ENCODE measurements at regions not wholly inside any gene's neighbourhood (a gene's known extent, or its start where the extent isn't known, plus 50 kb on each side); places are given as distances from the start of the nearest gene placed in this dataset.
"Not testable (repeated sequence)": the region's sequence is repeated elsewhere in the genome, so short reads cannot be mapped to it uniquely, and the experiment has no call there.

DNA sequence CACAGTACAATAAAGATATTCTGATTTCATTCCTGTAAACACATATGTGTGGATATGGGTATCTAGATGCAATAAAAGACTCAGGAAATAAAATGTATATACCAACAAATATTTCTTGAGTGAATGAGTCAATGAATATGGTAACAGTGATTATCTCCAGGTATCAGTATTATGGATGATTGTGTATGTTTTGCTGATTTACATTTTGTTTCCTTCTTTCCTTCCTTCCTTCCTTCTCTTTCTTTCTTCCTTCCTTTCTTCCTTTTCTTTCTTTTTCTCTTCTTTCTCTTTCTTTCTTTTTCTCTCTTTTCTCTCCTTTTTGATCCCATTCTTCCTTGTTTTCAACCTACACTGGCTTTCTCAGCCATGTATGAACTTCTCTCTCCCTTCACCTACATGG, 85.3 kb upstream of the DLX6 start:
- intact Hi-C loops (cut with DNase I), result no loop called here
- no peak for DNase-seq (ENCODE audit: low spot score)

DNA sequence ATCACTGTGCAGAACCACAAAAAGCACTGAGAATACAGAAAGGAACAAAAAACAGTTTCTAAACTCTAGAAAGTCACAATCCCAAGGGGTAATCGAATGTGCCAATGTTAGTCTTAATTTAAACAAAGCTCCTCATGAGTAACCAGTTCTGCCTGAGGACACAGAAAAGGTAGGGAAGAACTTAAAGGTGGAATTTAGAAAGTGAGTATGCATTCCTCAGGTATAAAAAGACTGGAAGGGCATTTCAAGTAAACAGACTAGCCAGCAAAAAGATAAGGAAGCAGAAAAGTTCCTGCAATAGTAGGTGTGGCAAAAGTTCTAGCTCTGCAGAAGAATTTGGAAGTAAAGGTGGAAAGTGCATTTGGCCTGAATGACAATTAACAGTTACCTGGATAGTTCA, 84.6 kb upstream of the DLX6 start:
- DNase-seq (ENCODE audit: low spot score), result no peak
- intact Hi-C loops (cut with DNase I), result no loop called here

DNA sequence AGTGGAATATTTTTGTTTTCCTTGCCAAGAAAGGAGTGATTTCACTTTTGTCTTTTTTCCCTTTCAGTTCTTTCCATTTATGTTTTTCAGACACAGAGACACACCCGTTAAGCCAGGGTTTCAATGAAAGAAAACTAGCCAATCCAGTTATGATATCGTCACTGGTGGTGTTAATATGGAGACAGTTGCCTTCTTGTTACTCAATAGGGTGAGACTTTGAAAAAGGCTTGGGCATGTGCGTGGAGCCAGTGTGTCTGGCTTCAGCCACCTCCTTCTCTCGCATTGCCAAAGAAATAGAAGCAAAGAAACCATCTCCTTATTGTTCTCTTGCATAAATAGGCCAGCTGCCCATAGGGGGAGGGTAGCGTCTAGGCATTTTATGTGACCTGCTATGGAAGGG, 84.1 kb upstream of the DLX6 start:
- intact Hi-C loops (cut with DNase I), result no loop called here
- no peak for DNase-seq (ENCODE audit: low spot score)

DNA sequence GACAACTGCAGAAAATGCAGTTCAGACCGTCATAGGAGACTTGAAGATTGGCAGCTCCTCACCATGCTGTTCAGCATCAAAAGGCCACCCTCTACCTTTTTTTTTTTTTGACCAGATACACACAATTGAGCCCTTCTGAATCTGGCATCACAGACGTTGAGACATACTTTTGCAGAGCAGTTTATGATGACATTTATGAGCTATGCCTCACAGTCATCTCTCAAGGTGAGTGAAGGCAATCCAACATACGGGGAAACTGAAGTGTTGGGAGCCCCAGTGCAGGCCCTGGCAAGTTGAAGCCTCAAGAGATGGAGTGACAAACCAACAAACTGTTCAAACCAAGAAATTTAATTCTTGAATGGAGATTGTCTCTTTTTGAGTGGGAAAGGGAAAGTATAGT, 83.6 kb upstream of the DLX6 start:
- no peak for DNase-seq (ENCODE audit: low spot score)

DNA sequence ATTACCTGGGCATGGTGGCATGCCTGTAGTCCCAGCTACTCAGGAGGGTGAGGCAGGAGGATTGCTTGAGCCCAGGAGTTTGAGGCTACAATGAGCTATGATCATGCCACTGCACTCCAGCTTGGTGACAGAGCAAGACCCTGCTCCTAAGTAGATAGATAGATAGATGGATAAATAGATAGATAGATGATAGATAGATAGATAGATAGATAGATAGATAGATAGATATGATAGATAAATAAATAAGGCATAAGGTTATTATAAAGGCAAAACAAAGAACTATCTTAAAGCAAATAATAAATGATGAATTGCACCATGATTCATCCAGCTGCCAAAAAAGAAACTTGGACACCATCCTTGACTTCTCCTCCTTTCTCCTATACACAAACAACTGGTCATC, 82.0 kb upstream of the DLX6 start:
- intact Hi-C loops (cut with DNase I); DNase-seq (ENCODE audit: low spot score): not testable (repeated sequence)

More for the DNA sequence above, 83.6 kb upstream of the DLX6 start:
- intact Hi-C loops (cut with DNase I), result no loop called here

DNA sequence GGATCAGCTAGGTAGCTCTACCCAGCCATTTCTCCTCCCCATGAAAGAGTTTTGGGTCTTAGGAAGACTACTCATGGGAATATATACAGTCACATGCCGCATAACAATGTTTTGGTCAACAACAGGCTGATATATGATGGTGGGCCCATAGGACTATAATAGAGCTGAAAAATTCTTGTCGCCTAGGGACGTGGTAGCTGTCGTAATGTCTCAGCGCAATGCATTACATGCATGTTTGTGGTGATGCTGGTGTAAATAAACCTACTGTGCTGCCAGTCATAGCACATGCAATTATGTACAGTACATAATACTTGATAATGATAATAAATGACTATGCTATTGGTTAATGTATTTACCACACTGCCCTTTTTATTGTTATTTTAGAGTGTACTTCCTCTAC, 78.2 kb upstream of the DLX6 start:
- DNase-seq (ENCODE audit: low spot score), result no peak
- intact Hi-C loops (cut with DNase I), result no loop called here

DNA sequence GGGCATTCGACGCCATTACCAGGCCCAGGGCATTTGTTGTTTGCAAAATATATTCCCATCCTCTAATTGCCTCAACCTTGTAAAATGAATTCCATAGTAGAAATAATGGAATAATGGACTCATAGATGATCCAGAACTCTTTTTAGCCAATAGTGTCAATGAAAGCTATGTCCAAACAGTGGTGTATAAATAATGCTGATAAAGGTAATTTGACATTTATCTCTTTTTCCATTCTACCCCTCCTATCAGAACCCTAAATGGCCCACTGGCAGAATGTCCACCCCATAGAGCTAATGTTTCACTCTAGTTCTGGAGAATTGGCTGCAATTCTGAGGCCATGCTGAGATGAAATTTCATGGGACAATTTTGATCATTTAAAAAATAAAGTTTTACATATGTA, 76.4 kb upstream of the DLX6 start:
- intact Hi-C loops (cut with DNase I), result no loop called here
- no peak for DNase-seq (ENCODE audit: low spot score)

DNA sequence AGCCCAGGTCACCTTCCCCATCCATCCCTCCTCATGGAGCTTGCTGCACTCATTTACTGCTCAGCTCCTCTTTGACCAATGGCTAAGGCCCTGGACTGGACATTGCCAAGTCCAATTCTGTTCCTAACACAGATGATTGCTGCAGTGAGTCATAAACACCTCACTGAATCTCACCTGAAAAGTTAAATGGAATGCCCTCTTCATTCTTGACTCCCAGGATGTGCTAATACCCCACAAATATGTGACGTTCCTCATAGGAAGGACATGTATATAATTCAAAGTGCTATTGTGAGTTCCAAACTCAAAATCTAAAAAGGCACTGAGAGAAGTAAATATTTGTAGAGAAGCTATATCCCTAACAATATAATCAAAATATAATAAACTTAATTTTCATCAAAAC, 73.5 kb upstream of the DLX6 start:
- intact Hi-C loops (cut with DNase I), result no loop called here
- DNase-seq (ENCODE audit: low spot score), result no peak

DNA sequence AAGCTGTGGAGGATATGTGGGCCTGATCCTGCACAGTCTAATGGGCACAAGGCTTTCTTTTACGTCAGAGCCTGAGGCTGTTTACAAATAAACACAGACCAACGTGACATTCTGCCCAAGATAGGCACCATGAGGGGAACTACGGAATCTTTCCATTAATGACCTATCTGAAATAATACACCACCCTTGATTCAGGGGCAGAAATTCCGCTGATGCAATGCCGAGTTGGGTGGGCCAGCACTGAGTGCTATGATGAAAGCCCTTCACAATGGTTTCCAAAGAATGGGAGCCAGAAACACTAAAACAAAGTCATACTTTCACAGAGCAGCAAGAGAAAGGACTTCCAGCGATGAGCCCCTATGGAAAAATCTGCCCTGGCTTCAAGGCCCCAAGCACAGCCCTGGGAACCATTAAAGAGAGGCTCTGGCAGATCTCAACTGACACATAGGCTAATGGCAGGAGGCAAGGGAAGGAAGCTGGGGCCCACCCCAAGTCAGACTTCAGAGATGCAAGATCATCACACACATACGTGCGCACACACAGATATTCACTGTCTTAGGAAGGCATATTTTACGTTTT, 72.2 kb upstream of the DLX6 start:
- no peak for DNase-seq (ENCODE audit: low spot score)
- intact Hi-C loops (cut with DNase I), result no loop called here

DNA sequence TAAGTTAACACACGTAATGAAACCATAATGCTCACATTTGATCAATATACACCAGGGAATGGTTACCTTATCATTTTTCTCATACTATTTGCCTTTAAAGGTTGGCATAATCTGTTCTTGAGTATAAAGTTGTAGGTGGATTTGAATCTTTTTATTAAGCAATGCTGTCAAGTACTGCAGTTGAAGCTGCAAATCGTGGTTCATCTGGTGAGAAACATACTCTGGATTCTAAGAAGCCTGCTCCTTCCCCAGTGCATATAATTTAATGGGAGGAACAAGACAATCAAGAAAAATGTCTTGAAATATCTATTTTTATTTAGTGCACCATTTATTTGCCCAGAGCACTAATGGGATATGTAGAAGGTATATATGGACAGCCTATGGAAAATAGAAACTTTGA, 68.7 kb upstream of the DLX6 start:
- no peak for DNase-seq (ENCODE audit: low spot score)
- intact Hi-C loops (cut with DNase I), result no loop called here

DNA sequence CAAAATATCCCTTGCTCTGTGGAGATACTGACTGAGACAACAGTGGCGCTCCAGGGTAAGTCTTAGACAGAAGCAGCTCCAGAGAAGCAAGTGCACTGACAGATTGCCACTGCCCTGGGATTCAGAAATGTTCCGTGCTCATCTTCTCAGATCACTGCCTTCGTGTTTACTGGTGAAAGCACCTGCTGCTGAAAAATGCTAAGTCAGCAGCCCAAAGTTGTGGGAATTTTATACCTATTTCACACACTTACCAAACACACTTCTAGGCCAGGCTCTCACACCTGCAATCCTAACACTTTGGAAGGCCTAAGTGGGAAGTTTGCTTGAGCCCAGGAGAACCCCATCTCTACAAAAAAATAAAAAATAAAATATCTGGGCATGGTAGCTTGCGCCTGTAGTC, 63.2 kb upstream of the DLX6 start:
- intact Hi-C loops (cut with DNase I), result no loop called here
- no peak for DNase-seq (ENCODE audit: low spot score)

DNA sequence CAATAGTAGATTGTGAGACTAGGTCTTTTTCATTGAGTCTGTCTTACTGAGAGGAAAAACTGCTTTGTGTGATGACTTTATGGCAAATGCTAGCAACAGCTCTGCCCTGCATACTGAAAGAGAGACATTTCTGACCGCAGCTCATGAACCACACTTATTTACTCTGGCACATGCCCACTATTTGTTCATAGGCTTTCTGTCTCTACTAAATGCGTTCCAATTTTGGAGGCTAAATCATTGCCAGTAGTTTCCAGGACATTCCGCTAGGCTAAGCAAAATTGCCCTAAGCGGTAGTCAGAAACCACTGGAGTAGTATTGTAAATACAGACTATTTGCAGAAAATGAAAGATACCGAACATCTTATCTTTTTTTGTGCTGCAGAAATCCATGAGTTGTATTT, 55.6 kb upstream of the DLX6 start:
- intact Hi-C loops (cut with DNase I), result no loop called here
- DNase-seq (ENCODE audit: low spot score), result no peak

DNA sequence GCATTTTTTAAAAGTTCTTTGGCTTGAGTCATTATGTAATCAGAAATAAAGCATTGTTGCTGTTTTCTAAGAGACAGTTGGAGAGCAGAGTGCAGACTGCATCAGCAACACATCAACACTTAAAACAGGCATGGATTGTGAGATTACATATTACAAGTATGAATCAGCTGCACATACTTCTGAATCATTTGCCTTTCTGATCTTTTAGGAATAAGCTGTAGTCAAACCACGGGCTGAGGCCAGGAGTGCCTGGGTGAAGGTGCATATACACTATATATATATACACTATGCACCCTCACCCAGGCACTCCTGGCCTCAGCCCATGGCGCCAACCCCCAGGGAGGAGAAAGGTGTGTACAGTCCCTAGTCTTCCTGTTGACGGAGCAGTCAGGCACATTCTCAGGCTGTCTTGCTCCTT, 52.4 kb upstream of the DLX6 start:
- no peak for DNase-seq (ENCODE audit: low spot score)
- intact Hi-C loops (cut with DNase I), result no loop called here

DNA sequence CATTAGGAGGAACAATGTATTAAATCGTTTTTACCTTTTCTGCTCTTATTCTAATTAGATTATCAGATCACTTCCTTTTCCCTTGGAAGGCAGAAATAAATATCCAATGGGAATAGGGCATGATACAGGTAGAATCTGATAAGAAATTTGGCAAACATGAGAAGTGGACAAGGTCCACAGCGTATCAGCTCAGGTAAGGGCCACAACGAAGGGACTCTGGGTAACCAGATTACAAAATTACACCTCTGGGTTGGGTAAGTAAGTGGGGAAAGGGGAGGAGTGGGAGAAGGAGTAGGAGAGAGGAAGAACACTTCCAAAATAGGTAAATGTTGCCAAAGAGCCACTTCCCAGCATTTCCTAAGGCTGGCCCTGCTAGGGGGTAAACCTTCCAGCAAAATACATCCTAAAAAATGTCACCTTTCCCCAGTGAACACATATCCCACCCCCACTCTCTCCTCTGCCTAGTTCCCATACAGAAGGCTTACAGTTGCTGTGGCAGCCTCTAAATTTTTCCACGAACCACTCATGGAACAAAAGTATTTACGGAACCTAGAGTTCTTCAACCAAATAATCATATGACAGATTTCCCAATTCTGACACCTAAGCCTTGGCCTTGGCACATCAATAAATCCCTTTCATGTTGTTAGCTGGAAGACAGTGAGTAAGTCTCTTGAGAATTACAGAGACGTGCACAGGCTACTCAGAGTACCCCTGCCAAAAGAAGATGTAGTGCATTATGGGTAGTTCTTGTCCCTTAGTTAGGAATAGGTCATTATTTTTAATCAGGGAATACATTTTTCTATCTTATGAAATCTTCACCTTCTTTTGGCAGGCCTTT, 51.5 kb upstream of the DLX6 start:
- intact Hi-C loops (cut with DNase I), result no loop called here
- no peak for DNase-seq (ENCODE audit: low spot score)

Data from posterior vena cava (tissue), 2 donors.